Femur (tissue), 1 donor: ENCODE measurements at regions not wholly inside any gene's neighbourhood (a gene's known extent, or its start where the extent isn't known, plus 50 kb on each side); places are given as distances from the start of the nearest gene placed in this dataset.

Experiments used
- DNase-seq: peaks from one replicate; pipeline ENCODE4 v3.0.0-alpha.2; 2017

- DNase-seq: no peak
Measured at GRCh38 chr7:55623617-55624016, 51.3 kb upstream of the VOPP1 start.

GRCh38 chr7:55622241-55622640, 49.9 kb upstream of the VOPP1 start:
- DNase-seq: no peak
